H9 (cell line): ENCODE measurements at regions not wholly inside any gene's neighbourhood (a gene's known extent, or its start where the extent isn't known, plus 50 kb on each side); places are given as distances from the start of the nearest gene placed in this dataset.

Experiments used
- DNase-seq: peaks from one replicate; pipeline ENCODE4 v3.0.0-alpha.2; 2017
- H2AFZ ChIP-seq: one replicate; pipeline ENCODE4 v1.6.1; 2013; ENCODE audit warnings: mild to moderate bottlenecking, low read length, control low read depth, moderate library complexity
- H2AK5ac ChIP-seq: 2 replicates; pipeline ENCODE4 v1.6.1; 2013; ENCODE audit warnings: low read length, control low read depth, mixed read lengths; ENCODE audit not compliant: insufficient read length
- H2BK120ac ChIP-seq: one replicate; pipeline ENCODE4 v1.6.1; 2013; ENCODE audit warnings: low read depth, mild to moderate bottlenecking, low read length, control low read depth, inconsistent platforms; ENCODE audit not compliant: poor library complexity, severe bottlenecking
- H2BK12ac ChIP-seq: 2 replicates; pipeline ENCODE4 v1.6.1; 2013; ENCODE audit warnings: low read length, control low read depth, mixed read lengths, low read depth; ENCODE audit not compliant: insufficient read length
- H2BK15ac ChIP-seq: 2 replicates; pipeline ENCODE4 v1.6.1; 2013; ENCODE audit warnings: low read depth, low read length, control low read depth
- H2BK20ac ChIP-seq: one replicate; pipeline ENCODE4 v1.6.1; 2013; ENCODE audit warnings: low read depth, mild to moderate bottlenecking, low read length, control low read depth, inconsistent platforms; ENCODE audit not compliant: poor library complexity, severe bottlenecking
- H2BK5ac ChIP-seq: 2 replicates; pipeline ENCODE4 v1.6.1; 2013; ENCODE audit warnings: low read length, control low read depth, mixed read lengths; ENCODE audit not compliant: insufficient read length
- H3K14ac ChIP-seq: 2 replicates; pipeline ENCODE4 v1.6.1; 2013; ENCODE audit warnings: low read length, control low read depth; ENCODE audit not compliant: insufficient read depth
- H3K18ac ChIP-seq: 2 replicates; pipeline ENCODE4 v1.6.1; 2013; ENCODE audit warnings: low read depth, mild to moderate bottlenecking, mixed read lengths, low read length, control low read depth; ENCODE audit not compliant: insufficient read length
- H3K23ac ChIP-seq: 2 replicates; pipeline ENCODE4 v1.6.1; 2013; ENCODE audit warnings: low read length, control low read depth, mixed read lengths, low read depth; ENCODE audit not compliant: insufficient read length
- H3K23me2 ChIP-seq: 2 replicates; pipeline ENCODE4 v1.6.1; 2013; ENCODE audit warnings: low read depth, mild to moderate bottlenecking, mixed read lengths, low read length, control low read depth; ENCODE audit not compliant: insufficient read length, poor library complexity, severe bottlenecking
- H3K27ac ChIP-seq: 2 replicates; pipeline ENCODE4 v1.5.1; 2013; ENCODE audit warnings: low read length, control low read depth, mixed read lengths, low read depth; ENCODE audit not compliant: insufficient read length
- H3K27me3 ChIP-seq: 2 replicates; pipeline ENCODE4 v1.6.1; 2013; ENCODE audit warnings: low read length, control low read depth, inconsistent platforms; ENCODE audit not compliant: insufficient read depth
- H3K4ac ChIP-seq: 2 replicates; pipeline ENCODE4 v1.6.1; 2013; ENCODE audit warnings: low read depth, mild to moderate bottlenecking, control low read depth, inconsistent platforms, low read length, moderate library complexity
- H3K4me1 ChIP-seq: 2 replicates; pipeline ENCODE4 v1.6.1; 2013; ENCODE audit warnings: low read length, control low read depth, inconsistent platforms; ENCODE audit not compliant: insufficient read depth
- H3K4me2 ChIP-seq: 2 replicates; pipeline ENCODE4 v1.6.1; 2013; ENCODE audit warnings: low read length, control low read depth, mixed read lengths; ENCODE audit not compliant: insufficient read length, insufficient read depth
- H3K56ac ChIP-seq: 2 replicates; pipeline ENCODE4 v1.6.1; 2013; ENCODE audit warnings: low read depth, mild to moderate bottlenecking, mixed read lengths, low read length, control low read depth; ENCODE audit not compliant: insufficient read length
- H3K79me1 ChIP-seq: 2 replicates; pipeline ENCODE4 v1.6.1; 2013; ENCODE audit warnings: low read depth, mild to moderate bottlenecking, moderate library complexity, low read length, control low read depth, inconsistent platforms; ENCODE audit not compliant: insufficient read depth, poor library complexity, severe bottlenecking
- H3K79me2 ChIP-seq: 2 replicates; pipeline ENCODE4 v1.6.1; 2013; ENCODE audit warnings: low read length, control low read depth, inconsistent platforms; ENCODE audit not compliant: insufficient read depth
- H3K9ac ChIP-seq: 2 replicates; pipeline ENCODE4 v1.6.1; 2013; ENCODE audit warnings: low read length, control low read depth, mixed read lengths; ENCODE audit not compliant: insufficient read length; ENCODE audit errors: extremely low read depth
- H3K9me3 ChIP-seq: one replicate; pipeline ENCODE4 v1.6.1; 2013; ENCODE audit warnings: low read depth, low read length, inconsistent platforms; ENCODE audit not compliant: control insufficient read depth
- H3T11ph ChIP-seq: one replicate; pipeline ENCODE4 v1.6.1; 2013; ENCODE audit warnings: mild to moderate bottlenecking, low read length, control low read depth, inconsistent platforms
- H4K20me1 ChIP-seq: one replicate; pipeline ENCODE4 v1.6.1; 2013; ENCODE audit not compliant: control insufficient read depth, insufficient read length, insufficient read depth
- H4K5ac ChIP-seq: 2 replicates; pipeline ENCODE4 v1.6.1; 2013; ENCODE audit warnings: low read depth, mild to moderate bottlenecking, mixed read lengths, low read length, control low read depth; ENCODE audit not compliant: insufficient read length
- H4K8ac ChIP-seq: replicated peaks from 2 replicates; pipeline ENCODE4 v1.6.1; 2013; ENCODE audit warnings: low read length, control low read depth, mixed read lengths, low read depth; ENCODE audit not compliant: insufficient read length
- H4K91ac ChIP-seq: 2 replicates; pipeline ENCODE4 v1.6.1; 2013; ENCODE audit warnings: low read depth, mild to moderate bottlenecking, moderate library complexity, mixed read lengths, low read length, control low read depth; ENCODE audit not compliant: insufficient read length
- H3K27ac Mint-ChIP-seq, 3 experiments: 2 replicates in 2 of 3; 3 replicates in 1 of 3; pipeline ENCODE4 v1.8.0; 2020 to 2021; ENCODE audit warnings: mixed read lengths in 3 of 3, mild to moderate bottlenecking in 1 of 3, moderate library complexity in 1 of 3
- H3K27me3 Mint-ChIP-seq: 2 replicates; pipeline ENCODE4 v1.8.0; 2021; ENCODE audit warnings: low read depth, mild to moderate bottlenecking, moderate library complexity, mixed read lengths
- H3K36me3 Mint-ChIP-seq, 3 experiments: 2 replicates in 2 of 3; 3 replicates in 1 of 3; pipeline ENCODE4 v1.8.0; 2020 to 2021; ENCODE audit warnings: low read depth in 3 of 3, mixed read lengths in 3 of 3; ENCODE audit not compliant: insufficient read depth in 1 of 3
- H3K4me1 Mint-ChIP-seq, 2 experiments: 2 replicates each; pipeline ENCODE4 v1.8.0; 2020; ENCODE audit warnings: mixed read lengths in 2 of 2
- H3K4me3 Mint-ChIP-seq, 2 experiments: 2 replicates in 1 of 2; 3 replicates in 1 of 2; pipeline ENCODE4 v1.8.0; 2020 to 2021; ENCODE audit warnings: mild to moderate bottlenecking in 2 of 2, mixed read lengths in 2 of 2, moderate library complexity in 1 of 2
- H3K9me3 Mint-ChIP-seq, 2 experiments: 2 replicates in 1 of 2; 3 replicates in 1 of 2; pipeline ENCODE4 v1.8.0; 2020; ENCODE audit warnings: mild to moderate bottlenecking in 2 of 2, mixed read lengths in 2 of 2, moderate library complexity in 1 of 2
- CTCF ChIP-seq: fragments of 200-600 bp; sonication (generic); conservative IDR thresholded peaks from 3 replicates; pipeline ENCODE4 v1.8.0; 2021; ENCODE audit warnings: antibody characterized with exemption, mild to moderate bottlenecking
- WGBS: extraction: QIAGEN DNeasy Blood & Tissue Kit; methylation state at CpG from one replicate; pipeline ENCODE4 v1.1.7; 2013; ENCODE audit warnings: missing lambda C conversion rate, low lambda C conversion rate, mixed read lengths; ENCODE audit not compliant: insufficient read length; ENCODE audit errors: extremely low coverage; 5-methylcytosine and 5-hydroxymethylcytosine counted together

DNA sequence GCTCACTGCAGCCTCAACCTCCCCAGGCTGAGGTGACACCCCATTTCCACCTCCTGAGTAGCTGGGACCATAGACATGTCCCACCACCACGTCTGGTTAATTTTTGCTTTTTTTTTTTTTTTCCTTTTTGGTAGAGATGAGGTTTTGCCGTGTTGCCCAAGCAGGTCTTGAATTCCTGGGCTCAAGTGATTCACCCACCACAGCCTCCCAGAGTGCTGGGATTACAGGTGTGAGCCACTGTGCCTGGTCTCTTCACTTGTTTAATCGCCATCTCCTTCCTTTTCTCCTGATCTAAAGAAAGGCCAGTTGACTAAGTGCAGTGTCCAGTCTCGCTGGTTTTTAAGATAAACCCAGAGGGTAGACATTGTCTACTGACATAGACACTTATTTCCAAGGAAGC is 152.0 kb downstream of the C16orf95 start:
- Histone ChIP-seq H2AK5ac (no peak overlapping the region), H3K4me2 (no peak overlapping the region), H3K23me2 (no peaks in the 10 kb centered on the region), H3K14ac (no peak overlapping the region), H3K27me3 (no peaks in the 10 kb centered on the region), H3K79me2 (no peaks in the 10 kb centered on the region), H3K56ac (no peak overlapping the region), H3K9ac (no peak overlapping the region), H3K27ac (no peak overlapping the region), H3K4ac (no peak overlapping the region), H3K4me1 (no peaks in the 10 kb centered on the region), H2AFZ (no peak overlapping the region), H3K9me3 (no peaks in the 10 kb centered on the region), H2BK120ac (no peak overlapping the region), H3K79me1 (no peaks in the 10 kb centered on the region), H4K5ac (no peak overlapping the region), H2BK15ac (no peak overlapping the region), H4K8ac (no peak overlapping the region), H2BK5ac (no peak overlapping the region), H4K91ac (no peak overlapping the region), H3T11ph (no peak overlapping the region), H3K18ac (no peak overlapping the region), H2BK12ac (no peak overlapping the region), H4K20me1 (no peaks in the 10 kb centered on the region), H3K23ac (no peak overlapping the region), H2BK20ac (no peak overlapping the region)
- no peak overlapping the region for H3K4me3 Mint-ChIP-seq
- DNase-seq, result no peak
- TF ChIP-seq CTCF, result no peak
- H3K36me3 Mint-ChIP-seq, result no peaks in the 10 kb centered on the region; a peak in 1 of 7 replicates
- H3K9me3 Mint-ChIP-seq, result peaks cover 2 to 3% of the 10 kb centered on the region in 2 experiments; a peak in 3 of 5 replicates
- H3K27ac Mint-ChIP-seq, result peak overlapping the region in 1 of 3 experiments; percentile 18; a peak in 1 of 7 replicates
- peaks cover 6% of the 10 kb centered on the region for H3K27me3 Mint-ChIP-seq
- WGBS, result no CpG with 5 or more reads among the region's 4 CpGs
- peaks cover 2 to 3% of the 10 kb centered on the region in 2 experiments; a peak in 2 of 4 replicates for H3K4me1 Mint-ChIP-seq
